Spleen (tissue), 11 donors: ENCODE measurements at regions not wholly inside any gene's neighbourhood (a gene's known extent, or its start where the extent isn't known, plus 50 kb on each side); places are given as distances from the start of the nearest gene placed in this dataset.

Experiments
- DNase-seq: peaks from one replicate; pipeline ENCODE4 v3.0.0-alpha.2; 2020
- H3K27ac ChIP-seq, 8 donors: fragments of 200-600 bp; sonication (generic) in 7 of 8; 1 replicate in 4 of 8; 2 replicates in 4 of 8; pipeline versions ENCODE4 v1.5.0 to v1.8.0; 2016 to 2021; ENCODE audit warnings: inconsistent platforms in 4 of 8, mild to moderate bottlenecking in 4 of 8, moderate library complexity in 1 of 8
- H3K27me3 ChIP-seq, 7 donors: fragments of 200-600 bp; sonication (generic) in 6 of 7; replicated peaks in 1 of 7; 1 replicate in 4 of 7; 2 replicates in 3 of 7; pipeline versions ENCODE4 v1.5.0 to v1.8.0; 2016 to 2021; ENCODE audit warnings: inconsistent platforms in 3 of 7, mild to moderate bottlenecking in 1 of 7
- H3K36me3 ChIP-seq, 6 donors: fragments of 200-600 bp; sonication (generic) in 5 of 6; 1 replicate in 4 of 6; 2 replicates in 2 of 6; pipeline versions ENCODE4 v1.5.0 to v1.8.0; 2016 to 2021; ENCODE audit warnings: inconsistent platforms in 2 of 6
- H3K4me1 ChIP-seq, 6 donors: fragments of 200-600 bp; sonication (generic) in 5 of 6; 1 replicate in 3 of 6; 2 replicates in 3 of 6; pipeline versions ENCODE4 v1.5.0 to v1.8.0; 2016 to 2021; ENCODE audit warnings: inconsistent platforms in 3 of 6
- H3K4me3 ChIP-seq, 8 donors: fragments of 200-600 bp; sonication (generic) in 7 of 8; 1 replicate in 4 of 8; 2 replicates in 4 of 8; pipeline versions ENCODE4 v1.5.0 to v1.8.0; 2016 to 2021; ENCODE audit warnings: inconsistent platforms in 4 of 8, mild to moderate bottlenecking in 4 of 8, moderate library complexity in 2 of 8
- H3K9me3 ChIP-seq, 8 donors: fragments of 200-600 bp; sonication (generic) in 7 of 8; 1 replicate in 4 of 8; 2 replicates in 4 of 8; pipeline versions ENCODE4 v1.5.0 to v1.8.0; 2016 to 2021; ENCODE audit warnings: inconsistent platforms in 4 of 8
- CTCF ChIP-seq, 11 experiments: fragments of 200-600 bp in 7 of 11; fragments of 450-650 bp in 4 of 11; sonication (generic) in 4 of 11; IDR thresholded peaks in 8 of 11; conservative IDR thresholded peaks in 3 of 11; 1 replicate in 7 of 11; 2 replicates in 4 of 11; pipeline versions ENCODE4 v1.4.0 to v1.8.0; 2016 to 2021; ENCODE audit warnings: antibody characterized with exemption in 11 of 11, inconsistent platforms in 4 of 11, mild to moderate bottlenecking in 1 of 11
- POLR2A ChIP-seq, 3 donors: fragments of 450-650 bp; IDR thresholded peaks; one replicate each; pipeline ENCODE4 v1.5.1; 2017; ENCODE audit warnings: antibody characterized with exemption in 3 of 3, mild to moderate bottlenecking in 1 of 3
- POLR2AphosphoS5 ChIP-seq, 3 donors: sonication (generic); formaldehyde crosslinking; IDR thresholded peaks; one replicate each; pipeline ENCODE4 v1.5.1; 2017; ENCODE audit warnings: antibody characterized with exemption in 3 of 3
- WGBS, 5 donors: extraction: QIAGEN DNeasy Blood & Tissue Kit in 3 of 5; methylation state at CpG; one replicate each; pipeline versions ENCODE4 v1.1.5 to v1.1.7; 2013 to 2018; 5-methylcytosine and 5-hydroxymethylcytosine counted together
- intact Hi-C: fragments of 100-400 bp; cut with DNase I; formaldehyde crosslinking; loops from one replicate; pipeline ENCODE4 v1.15.0; 2023; ENCODE audit warnings: low total_unique reads
- donor health status: healthy with polysubstance abuse.
- donor health status: DM: no; HTN: no; CAD: no; lungs with moderate emphysema.
- donor health status: DM: no; HTN: no; CAD: no.
- donor health status: Bipolar disorder and iron deficiency.
- donor health status: healthy.
- donor health status: DM: no; HTN: no; CAD: no.
- donor health status: DM: yes; HTN: yes; CAD: no.

- H3K27ac ChIP-seq: no peak overlapping the region
- peaks cover 0 to 5% (median 0%) of the 10 kb centered on the region in 6 donors for H3K4me1 ChIP-seq
- TF ChIP-seq POLR2A (IDR thresholded peaks at IDR 0.05) (no peak), POLR2AphosphoS5 (IDR thresholded peaks at IDR 0.05) (no peak), CTCF (IDR thresholded peaks at IDR 0.05 in 8 of 11, conservative IDR thresholded peaks at IDR 0.05 in 3 of 11) (no peak)
- 35 to 60% (median 46%) methylated on average over 3 of the region's 3 CpGs for WGBS, 5 donors
- no peak for DNase-seq
- intact Hi-C loops: no loop called here
- H3K36me3 ChIP-seq: no peaks in the 10 kb centered on the region
- H3K9me3 ChIP-seq: no peaks in the 10 kb centered on the region
- peaks cover 0 to 34% (median 0%) of the 10 kb centered on the region in 7 donors for H3K27me3 ChIP-seq
- H3K4me3 ChIP-seq: no peak overlapping the region
These were observed 99.0 kb upstream of the KCNG1 start for GRCh38 chr20:51121901-51122412.

- no peak for DNase-seq
- TF ChIP-seq POLR2AphosphoS5 (IDR thresholded peaks at IDR 0.05) (no peak), POLR2A (IDR thresholded peaks at IDR 0.05) (no peak), CTCF (IDR thresholded peaks at IDR 0.05 in 8 of 11, conservative IDR thresholded peaks at IDR 0.05 in 3 of 11) (no peak)
- Histone ChIP-seq H3K27me3 (peaks cover 0 to 34% (median 0%) of the 10 kb centered on the region in 7 donors), H3K4me3 (no peak overlapping the region), H3K36me3 (no peaks in the 10 kb centered on the region), H3K27ac (no peak overlapping the region), H3K4me1 (peaks cover 0 to 5% (median 0%) of the 10 kb centered on the region in 6 donors), H3K9me3 (no peaks in the 10 kb centered on the region)
- WGBS, 5 donors: 25 to 47% (median 31%) methylated on average over 6 of the region's 6 CpGs
- intact Hi-C loops: no loop called here
These were observed 98.4 kb upstream of the KCNG1 start for GRCh38 chr20:51121272-51121671.

- peaks cover 0 to 34% (median 0%) of the 10 kb centered on the region in 7 donors for H3K27me3 ChIP-seq
- WGBS, 5 donors: 24 to 45% (median 32%) methylated on average over 3 of the region's 3 CpGs
- no peaks in the 10 kb centered on the region for H3K9me3 ChIP-seq
- peaks cover 0 to 5% (median 0%) of the 10 kb centered on the region in 6 donors for H3K4me1 ChIP-seq
- no peaks in the 10 kb centered on the region for H3K36me3 ChIP-seq
- intact Hi-C loops: no loop called here
- no peak for DNase-seq
- no peak overlapping the region for H3K27ac ChIP-seq
- no peak for TF ChIP-seq CTCF (IDR thresholded peaks at IDR 0.05 in 8 of 11, conservative IDR thresholded peaks at IDR 0.05 in 3 of 11)
- TF ChIP-seq POLR2AphosphoS5 (IDR thresholded peaks at IDR 0.05): no peak
- TF ChIP-seq POLR2A (IDR thresholded peaks at IDR 0.05): no peak
- no peak overlapping the region for H3K4me3 ChIP-seq
These were observed 98.0 kb upstream of the KCNG1 start for GRCh38 chr20:51120868-51121267.

GRCh38 chr20:51120438-51120837 lies 97.5 kb upstream of the KCNG1 start:
- no peak for DNase-seq
- H3K27ac ChIP-seq: no peak overlapping the region
- no peak overlapping the region for H3K4me3 ChIP-seq
- WGBS, 5 donors: 72 to 86% (median 80%) methylated on average over 3 of the region's 3 CpGs
- no peaks in the 10 kb centered on the region for H3K9me3 ChIP-seq
- no peaks in the 10 kb centered on the region for H3K36me3 ChIP-seq
- TF ChIP-seq CTCF (IDR thresholded peaks at IDR 0.05 in 8 of 11, conservative IDR thresholded peaks at IDR 0.05 in 3 of 11): no peak
- TF ChIP-seq POLR2AphosphoS5 (IDR thresholded peaks at IDR 0.05): no peak
- no peak for TF ChIP-seq POLR2A (IDR thresholded peaks at IDR 0.05)
- intact Hi-C loops: no loop called here
- peaks cover 0 to 34% (median 0%) of the 10 kb centered on the region in 7 donors for H3K27me3 ChIP-seq
- H3K4me1 ChIP-seq: peaks cover 0 to 5% (median 0%) of the 10 kb centered on the region in 6 donors
